Brain pericyte (primary cell): ENCODE measurements at regions not wholly inside any gene's neighbourhood (a gene's known extent, or its start where the extent isn't known, plus 50 kb on each side); places are given as distances from the start of the nearest gene placed in this dataset.

Source experiments
- DNase-seq: peaks from one replicate; pipeline ENCODE4 v3.0.0-alpha.2; 2012; ENCODE audit warnings: low read depth, low spot score

- DNase-seq = no peak
Observed at GRCh38 chr4:152160225-152160800, 375.6 kb downstream of the FBXW7 start.

DNA sequence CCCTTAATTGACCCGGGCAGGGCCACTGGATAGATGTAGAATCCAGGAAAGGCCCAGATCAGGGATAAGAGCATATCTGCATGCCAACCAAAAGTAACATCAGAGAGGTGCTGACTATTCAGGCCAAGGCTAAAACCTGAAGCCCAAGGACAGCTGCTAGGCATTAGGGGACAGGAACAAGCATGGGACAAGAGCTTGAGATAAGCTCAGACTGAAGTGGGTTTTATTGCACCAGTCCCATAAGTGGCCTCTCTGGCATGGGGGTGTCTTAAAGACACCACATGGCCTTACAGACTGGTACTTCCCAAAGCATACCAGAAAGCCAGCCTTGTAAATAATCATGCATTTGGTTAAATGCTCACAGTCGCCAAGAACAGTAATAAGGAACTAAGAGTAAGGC is 376.1 kb downstream of the FBXW7 start:
- no peak for DNase-seq

- DNase-seq = no peak
Observed at GRCh38 chr4:152158225-152158624, 377.7 kb downstream of the FBXW7 start.

DNA sequence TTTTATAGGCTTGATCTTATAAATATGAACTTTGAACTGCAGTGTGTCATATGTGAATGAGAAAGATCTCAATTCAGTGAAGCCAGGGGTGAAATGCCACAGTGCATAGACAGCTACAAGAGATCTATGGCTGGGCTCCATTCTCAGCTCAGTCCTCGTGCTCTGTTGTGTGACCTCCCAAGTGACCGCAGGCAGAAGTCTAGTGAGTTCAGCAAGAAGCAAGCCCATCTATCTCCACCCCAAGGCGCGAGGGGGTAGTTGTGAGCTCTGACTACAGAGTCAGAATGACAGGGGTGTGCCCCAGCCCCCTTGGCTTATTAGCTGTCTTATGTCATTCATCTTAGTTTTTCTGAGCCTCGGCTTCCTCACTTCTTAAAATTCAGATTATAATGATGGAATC is 378.3 kb downstream of the FBXW7 start:
- DNase-seq = no peak

GRCh38 chr4:152156442-152156841 is 379.4 kb downstream of the FBXW7 start:
- no peak for DNase-seq

DNA sequence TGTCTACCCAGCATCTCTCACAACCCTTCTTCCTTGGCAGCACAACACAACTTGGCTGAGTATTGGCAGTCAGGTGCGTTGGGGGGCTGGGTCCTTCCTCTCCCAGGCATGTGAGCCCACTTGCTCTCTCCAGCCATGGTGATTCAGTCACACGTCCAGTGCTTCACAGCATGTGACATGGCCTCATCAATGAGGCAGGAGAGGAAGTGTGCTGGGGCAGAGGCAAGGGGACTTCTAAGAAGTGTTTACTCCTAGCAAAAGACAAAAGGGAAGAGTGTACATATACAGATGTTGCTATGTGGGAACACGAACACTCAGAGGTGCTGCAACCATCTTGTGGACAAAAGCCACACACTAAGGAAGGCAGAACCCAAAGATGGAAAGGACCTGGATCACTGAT is 380.8 kb downstream of the FBXW7 start:
- DNase-seq = no peak

- DNase-seq = no peak
Observed at GRCh38 chr4:152154433-152154832, 381.5 kb downstream of the FBXW7 start.

DNA sequence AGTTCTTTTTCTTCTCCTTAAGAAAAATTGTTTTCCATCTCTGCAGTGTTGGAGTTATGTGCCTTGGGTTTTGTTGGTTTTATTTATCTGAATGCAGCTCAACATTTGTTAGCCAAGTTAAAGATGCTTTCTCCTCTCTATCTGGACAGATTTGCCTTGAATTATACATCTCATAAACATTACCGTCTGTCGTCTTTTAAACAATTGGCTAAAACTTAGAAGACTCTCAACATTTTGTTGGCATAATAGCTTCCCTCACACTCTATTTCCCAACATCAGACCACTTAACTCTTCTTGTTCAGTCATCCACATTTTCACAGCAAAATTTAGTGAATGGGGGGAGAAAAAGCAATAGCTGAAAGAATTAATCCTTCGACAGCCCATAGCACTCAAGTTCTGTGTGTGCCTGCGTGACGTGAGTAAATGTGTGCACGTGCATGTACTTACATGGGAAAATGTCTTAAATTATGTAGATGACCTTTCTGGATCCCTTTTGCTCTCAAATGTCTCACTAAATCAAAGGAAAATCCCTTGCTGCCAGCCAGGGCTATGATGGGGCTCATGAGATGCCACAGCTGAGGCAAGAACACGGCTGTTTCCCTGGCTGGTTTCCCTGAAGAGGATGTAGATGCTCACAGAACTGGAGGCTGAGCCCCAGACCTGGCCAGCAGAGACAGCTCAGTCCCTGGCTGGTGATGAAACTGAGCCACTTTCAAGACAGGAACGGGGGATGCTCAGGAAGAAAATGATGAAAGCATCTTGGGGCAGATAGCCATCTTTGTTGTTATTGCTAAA is 382.2 kb downstream of the FBXW7 start:
- DNase-seq = no peak

DNA sequence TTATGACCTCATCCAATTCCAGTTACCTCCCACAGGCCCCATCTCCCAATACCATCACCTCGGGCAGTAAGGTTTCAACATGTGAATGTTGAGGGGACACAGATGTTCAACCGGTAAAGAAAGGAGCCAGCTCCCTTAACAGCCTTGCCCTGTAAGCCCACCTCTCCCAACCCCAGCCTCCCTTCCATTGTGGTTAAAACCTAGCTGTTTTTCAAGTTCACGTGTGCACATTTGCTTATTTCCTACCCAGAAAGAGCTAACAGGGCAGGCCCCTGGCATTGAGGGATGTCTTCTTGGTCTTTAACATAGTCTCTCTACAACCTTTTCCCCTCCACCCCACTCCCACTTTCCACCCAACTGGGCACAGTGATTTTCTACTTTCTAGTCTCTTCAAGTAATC is 385.7 kb downstream of the FBXW7 start:
- no peak for DNase-seq

- DNase-seq = no peak
Observed at GRCh38 chr4:152149745-152150144, 386.1 kb downstream of the FBXW7 start.

DNA sequence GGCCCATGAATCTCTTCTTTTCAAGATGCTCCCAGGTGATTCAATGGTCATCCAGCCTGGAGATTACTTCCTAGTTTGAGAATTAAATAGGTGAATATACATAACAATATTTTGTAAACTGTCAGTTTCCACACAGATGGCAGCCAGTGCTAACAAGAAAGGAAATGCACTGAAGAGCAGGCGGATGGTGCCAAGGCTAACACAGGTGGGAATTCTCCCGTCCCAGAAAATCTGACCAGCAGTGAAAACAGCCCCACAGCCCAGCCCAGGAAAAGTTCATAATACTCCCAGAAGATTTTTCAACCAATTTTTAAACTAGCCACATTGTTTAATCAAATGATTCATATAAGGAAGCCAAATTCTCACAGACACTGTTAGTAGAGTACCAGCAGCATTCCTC is 387.2 kb upstream of the GATB start:
- no peak for DNase-seq

- DNase-seq = no peak
Observed at GRCh38 chr4:152146244-152146643, 385.4 kb upstream of the GATB start.

DNA sequence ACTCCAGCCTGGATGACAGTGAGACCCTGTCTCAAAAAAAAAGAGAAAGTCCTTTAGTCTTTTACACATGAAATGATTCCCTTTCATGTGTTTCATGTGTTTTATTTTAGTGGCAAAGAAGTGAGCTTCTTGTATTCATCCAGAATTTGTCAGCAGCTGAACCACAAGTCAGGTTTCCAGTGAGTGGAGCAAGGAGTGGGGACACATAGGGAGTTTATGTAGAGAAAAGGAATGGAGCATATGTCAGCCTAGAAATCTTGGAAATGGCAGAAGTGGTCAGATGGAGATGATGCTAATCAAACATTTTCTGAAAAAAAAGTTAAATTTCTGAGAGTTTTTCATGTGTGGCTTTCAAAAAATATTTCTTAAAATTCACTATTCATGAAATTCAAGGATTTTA is 383.0 kb upstream of the GATB start:
- no peak for DNase-seq

DNA sequence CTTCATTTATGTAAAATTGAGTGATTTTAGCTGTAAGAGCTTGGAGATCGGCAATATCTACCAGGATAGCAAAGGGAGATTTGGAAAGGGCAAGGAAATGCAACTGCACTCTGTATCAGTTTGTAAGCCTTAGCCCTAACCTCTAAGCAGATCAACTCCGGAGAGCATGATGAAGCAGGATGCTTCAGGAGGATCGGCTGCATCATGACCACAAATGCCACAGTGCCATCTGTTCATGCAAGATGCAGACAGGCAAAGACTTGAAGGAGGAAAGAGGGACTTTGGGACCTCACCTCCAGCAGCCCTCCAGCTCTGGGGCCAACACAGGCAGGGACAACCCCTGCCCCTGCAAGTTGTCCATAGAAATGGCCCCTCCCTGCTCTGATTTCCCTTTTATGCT is 377.6 kb upstream of the GATB start:
- no peak for DNase-seq

- DNase-seq = no peak
Observed at GRCh38 chr4:152132776-152133175, 372.0 kb upstream of the GATB start.

DNA sequence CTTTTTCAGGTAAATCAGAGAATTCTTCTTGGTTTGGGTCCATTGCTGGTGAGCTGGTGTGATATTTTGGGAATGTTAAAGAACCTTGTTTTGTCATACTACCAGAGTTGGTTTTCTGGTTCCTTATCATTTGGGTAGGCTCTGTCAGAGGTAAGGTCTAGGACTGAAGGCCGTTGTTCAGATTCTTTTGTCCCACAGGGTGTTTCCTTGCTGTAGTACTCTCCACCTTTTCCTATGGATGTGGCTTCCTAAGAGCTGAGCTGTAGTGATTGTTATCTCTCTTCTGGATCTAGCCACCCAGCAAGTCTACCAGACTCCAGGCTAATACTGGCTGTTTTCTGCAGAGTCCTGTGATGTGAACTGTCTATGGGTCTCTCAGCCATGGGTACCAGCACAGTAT is 367.5 kb upstream of the GATB start:
- no peak for DNase-seq

DNA sequence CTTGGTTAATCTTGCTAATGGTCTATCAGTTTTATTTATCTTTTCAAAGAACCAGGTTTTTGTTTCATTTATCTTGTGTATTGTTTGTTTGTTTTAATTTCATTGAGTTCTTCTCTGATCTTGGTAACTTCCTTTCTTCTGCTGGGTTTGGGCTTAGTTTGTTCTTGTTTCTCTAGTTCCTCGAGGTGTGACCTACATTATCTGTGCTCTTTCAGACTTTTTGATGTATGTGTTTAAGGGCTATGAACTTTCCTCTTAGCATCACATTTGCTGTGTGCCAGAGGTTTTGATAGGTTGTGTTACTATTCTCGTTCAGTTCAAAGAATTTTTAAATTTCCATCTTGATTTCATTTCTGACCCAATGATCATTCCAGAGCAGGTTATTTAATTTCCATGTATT is 365.4 kb upstream of the GATB start:
- no peak for DNase-seq

- DNase-seq = no peak
Observed at GRCh38 chr4:152118819-152119553, 358.2 kb upstream of the GATB start.

- no peak for DNase-seq
Observed at GRCh38 chr4:152117933-152118507, 357.2 kb upstream of the GATB start.

- DNase-seq = no peak
Observed at GRCh38 chr4:152117520-152117919, 356.7 kb upstream of the GATB start.

DNA sequence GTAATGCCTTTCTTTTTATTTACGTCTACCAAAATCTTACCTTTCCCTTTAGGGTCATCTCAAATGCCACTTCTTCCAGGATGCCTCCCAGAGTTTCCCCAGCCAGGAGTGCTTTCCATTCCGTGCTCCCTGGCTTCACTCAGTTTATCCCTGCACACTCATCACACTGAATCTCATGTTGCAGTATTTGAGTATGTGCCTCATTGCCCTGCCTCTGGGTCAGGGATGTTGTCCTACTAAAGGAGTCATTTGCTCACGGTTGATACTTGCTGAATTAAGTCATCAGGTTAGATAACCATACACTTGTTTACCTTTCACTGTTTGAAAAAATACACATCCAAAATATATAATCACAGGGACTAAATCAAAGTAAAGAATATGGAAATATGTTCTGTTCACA is 356.2 kb upstream of the GATB start:
- DNase-seq = no peak

GRCh38 chr4:152115794-152116193 is 355.0 kb upstream of the GATB start:
- DNase-seq = no peak

- DNase-seq = no peak
Observed at GRCh38 chr4:152115118-152115517, 354.3 kb upstream of the GATB start.
